ENCODE measurements at regions not wholly inside any gene's neighbourhood (a gene's known extent, or its start where the extent isn't known, plus 50 kb on each side); places are given as distances from the start of the nearest gene placed in this dataset.
A peak's percentile ranks its signal among the peaks of the same experiment; 100 is the strongest.

GRCh38 chr3:177537612-177538011 is 340.3 kb upstream of the TBL1XR1 start:
- Histone ChIP-seq H3K27ac (no peak overlapping the region), H3K9ac (ENCODE audit: insufficient read length) (no peak overlapping the region), H3K36me3 (ENCODE audit: insufficient read depth, low read length) (no peaks in the 10 kb centered on the region), H3K4me3 (no peak overlapping the region), H3K9me3 (ENCODE audit: low read depth, low read length) (no peaks in the 10 kb centered on the region)
- TF ChIP-seq POLR2AphosphoS5 (IDR thresholded peaks at IDR 0.05; ENCODE audit: borderline replicate concordance, low read depth, low read length) (no peak), FOXP2 (optimal IDR thresholded peaks at IDR 0.05; ENCODE audit: control extremely low read depth, extremely low read length, insufficient read depth) (no peak), EZH2 (IDR thresholded peaks at IDR 0.05) (no peak)
- no peak for DNase-seq (ENCODE audit: low read depth, low spot score)

- Histone ChIP-seq H3K9ac (ENCODE audit: insufficient read length) (no peak overlapping the region), H3K36me3 (ENCODE audit: insufficient read depth, low read length) (no peaks in the 10 kb centered on the region), H3K4me3 (no peak overlapping the region), H3K27ac (no peak overlapping the region; the same call in 1 of the 2 replicates), H3K9me3 (ENCODE audit: low read depth, low read length) (no peaks in the 10 kb centered on the region)
- no peak for DNase-seq (ENCODE audit: low read depth, low spot score)
- TF ChIP-seq POLR2AphosphoS5 (IDR thresholded peaks at IDR 0.05; ENCODE audit: borderline replicate concordance, low read depth, low read length) (no peak), FOXP2 (optimal IDR thresholded peaks at IDR 0.05; ENCODE audit: control extremely low read depth, extremely low read length, insufficient read depth) (no peak), EZH2 (IDR thresholded peaks at IDR 0.05) (no peak)
Measured at GRCh38 chr3:177538048-177538749, 340.9 kb upstream of the TBL1XR1 start.

GRCh38 chr3:177538750-177539730 is 341.8 kb upstream of the TBL1XR1 start:
- DNase-seq (ENCODE audit: low read depth, low spot score), result no peak

DNA sequence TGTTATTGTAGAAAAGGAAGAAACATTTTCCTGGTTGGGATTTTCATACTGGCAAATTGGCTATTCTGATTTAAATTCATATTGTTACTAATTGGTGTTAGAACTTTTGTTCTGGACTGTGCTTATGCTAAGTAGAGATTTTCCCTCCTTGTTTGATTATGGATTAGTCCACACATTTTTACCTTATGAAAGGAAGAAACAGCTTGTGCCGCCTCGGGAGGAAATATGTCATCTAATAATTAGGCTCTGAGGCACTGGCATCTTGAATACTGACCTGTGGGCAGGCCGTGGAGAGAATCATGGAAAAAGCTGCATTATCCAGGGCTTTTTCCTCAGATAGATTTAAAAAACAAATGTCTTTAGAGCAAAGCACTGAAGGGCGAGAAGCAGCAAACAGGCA is 344.3 kb upstream of the TBL1XR1 start:
- Histone ChIP-seq H3K27ac (no peak overlapping the region), H3K4me3 (no peak overlapping the region), H3K36me3 (ENCODE audit: insufficient read depth, low read length) (no peaks in the 10 kb centered on the region), H3K9me3 (ENCODE audit: low read depth, low read length) (no peaks in the 10 kb centered on the region), H3K9ac (ENCODE audit: insufficient read length) (no peak overlapping the region)
- TF ChIP-seq EZH2 (IDR thresholded peaks at IDR 0.05), result no peak
- no peak for DNase-seq (ENCODE audit: low read depth, low spot score)

More at GRCh38 chr3:177538750-177539730, 341.8 kb upstream of the TBL1XR1 start:
- no peak for TF ChIP-seq EZH2 (IDR thresholded peaks at IDR 0.05)
- no peak for TF ChIP-seq POLR2AphosphoS5 (IDR thresholded peaks at IDR 0.05; ENCODE audit: borderline replicate concordance, low read depth, low read length)
- TF ChIP-seq FOXP2 (optimal IDR thresholded peaks at IDR 0.05; ENCODE audit: control extremely low read depth, extremely low read length, insufficient read depth), result no peak
- H3K36me3 ChIP-seq (ENCODE audit: insufficient read depth, low read length), result no peaks in the 10 kb centered on the region
- peak overlapping the region; percentile 6; the same call in 1 of the 2 replicates for H3K27ac ChIP-seq
- no peaks in the 10 kb centered on the region for H3K9me3 ChIP-seq (ENCODE audit: low read depth, low read length)
- no peak overlapping the region for H3K4me3 ChIP-seq
- H3K9ac ChIP-seq (ENCODE audit: insufficient read length), result no peak overlapping the region

- no peak overlapping the region for H3K9ac ChIP-seq (ENCODE audit: insufficient read length)
- H3K36me3 ChIP-seq (ENCODE audit: insufficient read depth, low read length), result no peaks in the 10 kb centered on the region
- no peak for DNase-seq (ENCODE audit: low read depth, low spot score)
- H3K27ac ChIP-seq, result no peak overlapping the region
- H3K9me3 ChIP-seq (ENCODE audit: low read depth, low read length), result no peaks in the 10 kb centered on the region
- no peak for TF ChIP-seq FOXP2 (optimal IDR thresholded peaks at IDR 0.05; ENCODE audit: control extremely low read depth, extremely low read length, insufficient read depth)
- TF ChIP-seq POLR2AphosphoS5 (IDR thresholded peaks at IDR 0.05; ENCODE audit: borderline replicate concordance, low read depth, low read length), result no peak
- TF ChIP-seq EZH2 (IDR thresholded peaks at IDR 0.05), result no peak
- H3K4me3 ChIP-seq, result no peak overlapping the region
Measured at GRCh38 chr3:177545964-177546363, 348.7 kb upstream of the TBL1XR1 start.

GRCh38 chr3:177547711-177548350 is 350.5 kb upstream of the TBL1XR1 start:
- Histone ChIP-seq H3K9me3 (ENCODE audit: low read depth, low read length) (no peaks in the 10 kb centered on the region), H3K27ac (no peak overlapping the region), H3K36me3 (ENCODE audit: insufficient read depth, low read length) (no peaks in the 10 kb centered on the region), H3K4me3 (no peak overlapping the region), H3K9ac (ENCODE audit: insufficient read length) (no peak overlapping the region)
- no peak for DNase-seq (ENCODE audit: low read depth, low spot score)
- no peak for TF ChIP-seq FOXP2 (optimal IDR thresholded peaks at IDR 0.05; ENCODE audit: control extremely low read depth, extremely low read length, insufficient read depth)
- TF ChIP-seq EZH2 (IDR thresholded peaks at IDR 0.05), result no peak
- no peak for TF ChIP-seq POLR2AphosphoS5 (IDR thresholded peaks at IDR 0.05; ENCODE audit: borderline replicate concordance, low read depth, low read length)

DNA sequence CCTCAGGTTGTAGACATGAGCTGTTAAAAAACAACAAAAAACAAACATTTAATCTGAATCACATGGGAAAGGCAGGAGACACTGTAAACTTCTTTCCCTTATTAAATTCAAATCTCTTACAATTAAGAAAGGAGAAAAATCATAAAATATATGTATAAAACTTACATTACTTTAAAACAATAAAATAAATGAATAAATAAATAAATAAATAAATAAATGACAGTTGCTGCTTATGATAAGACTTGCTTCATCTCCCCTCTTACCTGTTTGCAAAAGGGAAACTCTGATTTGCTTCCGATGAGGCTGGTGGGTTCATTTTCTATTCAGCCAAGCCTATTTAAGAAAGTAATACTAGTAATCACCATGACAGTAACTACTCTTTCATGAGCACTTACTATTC is 353.4 kb upstream of the TBL1XR1 start:
- no peak for TF ChIP-seq FOXP2 (optimal IDR thresholded peaks at IDR 0.05; ENCODE audit: control extremely low read depth, extremely low read length, insufficient read depth)
- Histone ChIP-seq H3K9ac (ENCODE audit: insufficient read length) (no peak overlapping the region), H3K27ac (no peak overlapping the region), H3K9me3 (ENCODE audit: low read depth, low read length) (no peaks in the 10 kb centered on the region), H3K36me3 (ENCODE audit: insufficient read depth, low read length) (no peaks in the 10 kb centered on the region), H3K4me3 (no peak overlapping the region)
- no peak for DNase-seq (ENCODE audit: low read depth, low spot score)

DNA sequence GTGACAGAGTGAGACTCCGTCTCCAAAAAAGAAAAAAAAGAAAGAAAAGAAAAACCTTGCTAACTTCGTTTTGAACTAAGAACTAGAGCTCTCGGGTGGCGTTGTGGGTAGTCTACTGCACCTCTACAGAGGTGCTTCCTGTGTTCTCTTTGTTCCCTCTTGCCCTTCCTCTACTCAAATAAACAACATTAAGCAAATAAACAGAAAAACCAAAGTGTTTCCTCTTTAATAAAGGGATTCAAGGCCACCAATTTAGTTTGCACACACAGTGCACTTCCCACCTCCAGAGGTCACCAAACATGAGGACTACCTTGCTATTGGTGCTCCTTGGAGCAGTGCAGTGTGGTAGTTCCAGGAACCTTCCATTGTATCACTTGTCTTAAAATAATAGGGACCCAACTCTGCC is 354.2 kb upstream of the TBL1XR1 start:
- Histone ChIP-seq H3K4me3 (no peak overlapping the region), H3K27ac (no peak overlapping the region), H3K9ac (ENCODE audit: insufficient read length) (no peak overlapping the region), H3K9me3 (ENCODE audit: low read depth, low read length) (no peaks in the 10 kb centered on the region), H3K36me3 (ENCODE audit: insufficient read depth, low read length) (no peaks in the 10 kb centered on the region)
- TF ChIP-seq EZH2 (IDR thresholded peaks at IDR 0.05) (no peak), POLR2AphosphoS5 (IDR thresholded peaks at IDR 0.05; ENCODE audit: borderline replicate concordance, low read depth, low read length) (no peak), FOXP2 (optimal IDR thresholded peaks at IDR 0.05; ENCODE audit: control extremely low read depth, extremely low read length, insufficient read depth) (no peak)
- DNase-seq (ENCODE audit: low read depth, low spot score), result no peak

Measured in SK-N-MC (cell line).